Panc1 (cell line): ENCODE measurements at regions not wholly inside any gene's neighbourhood (a gene's known extent, or its start where the extent isn't known, plus 50 kb on each side); places are given as distances from the start of the nearest gene placed in this dataset.
A peak's percentile ranks its signal among the peaks of the same experiment; 100 is the strongest.
"Not testable (repeated sequence)": the region's sequence is repeated elsewhere in the genome, so short reads cannot be mapped to it uniquely, and the experiment has no call there.

Experiments used
- ATAC-seq: fragments of 200-7000 bp; cut with Tn5 transposase; 2 replicates; pipeline ENCODE4 v1.9.1; 2020; ENCODE audit warnings: mild to moderate bottlenecking, moderate library complexity
- BruUV-seq: library from RNA; stranded (reverse); fragments of 400-500 nt; replicated peaks from 2 replicates; lab custom pipeline; 2021; lab: Mats Ljungman, UMichigan
- CTCF ChIA-PET: fragments of 300-600 bp; sonication (Branson Sonifier 250); formaldehyde crosslinking; loops from one replicate; lab custom pipeline; 2022; ENCODE audit warnings: antibody characterized with exemption; lab: Charles Lee
- POLR2A ChIA-PET: fragments of 300-600 bp; sonication (Branson Sonifier 250); formaldehyde crosslinking; loops from one replicate; lab custom pipeline; 2022; ENCODE audit warnings: antibody characterized with exemption; lab: Charles Lee
- DNase-seq: peaks from one replicate; pipeline ENCODE4 v3.0.0-alpha.2; 2010; ENCODE audit warnings: low read depth, low spot score
- H3K27ac ChIP-seq: 2 replicates; pipeline ENCODE4 v1.5.1; 2011; ENCODE audit warnings: mild to moderate bottlenecking, low read length, inconsistent platforms
- H3K27me3 ChIP-seq: fragments of 200-500 bp; sonication (Bioruptor generic); 2 replicates; pipeline ENCODE4 v1.6.0; 2014; ENCODE audit warnings: low read length, inconsistent platforms; ENCODE audit not compliant: control insufficient read depth, insufficient read depth
- H3K36me3 ChIP-seq: fragments of 200-500 bp; sonication (Bioruptor generic); 2 replicates; pipeline ENCODE4 v1.5.1; 2014; ENCODE audit warnings: inconsistent platforms, mild to moderate bottlenecking, low read length, moderate library complexity; ENCODE audit not compliant: control insufficient read depth, insufficient read depth
- H3K4me1 ChIP-seq: 2 replicates; pipeline ENCODE4 v1.5.1; 2011; ENCODE audit warnings: inconsistent platforms, mild to moderate bottlenecking, low read length, moderate library complexity; ENCODE audit not compliant: control insufficient read depth, insufficient read depth
- H3K4me3 ChIP-seq, 2 experiments: 2 replicates each; pipeline ENCODE4 v1.5.1; 2011 to 2012; ENCODE audit warnings: low read depth in 2 of 2, low read length in 2 of 2, mild to moderate bottlenecking in 2 of 2, inconsistent platforms in 1 of 2, moderate library complexity in 1 of 2
- H3K9me3 ChIP-seq: fragments of 200-500 bp; sonication (Bioruptor generic); 2 replicates; pipeline ENCODE4 v1.5.1; 2014; ENCODE audit warnings: low read depth, mild to moderate bottlenecking, inconsistent platforms, low read length, moderate library complexity; ENCODE audit not compliant: control insufficient read depth, insufficient read depth
- in situ Hi-C: cut with HindIII; loops from 2 replicates; pipeline ENCODE4 v1.10.0; 2016; ENCODE audit warnings: low sequenced_read_pairs, low pct_unique_long_range_greater_than_20kb
- intact Hi-C: fragments of 100-400 bp; cut with micrococcal nuclease; formaldehyde crosslinking; loops from one replicate; pipeline ENCODE4 v1.10.0; 2022; ENCODE audit not compliant: unreplicated experiment

DNA sequence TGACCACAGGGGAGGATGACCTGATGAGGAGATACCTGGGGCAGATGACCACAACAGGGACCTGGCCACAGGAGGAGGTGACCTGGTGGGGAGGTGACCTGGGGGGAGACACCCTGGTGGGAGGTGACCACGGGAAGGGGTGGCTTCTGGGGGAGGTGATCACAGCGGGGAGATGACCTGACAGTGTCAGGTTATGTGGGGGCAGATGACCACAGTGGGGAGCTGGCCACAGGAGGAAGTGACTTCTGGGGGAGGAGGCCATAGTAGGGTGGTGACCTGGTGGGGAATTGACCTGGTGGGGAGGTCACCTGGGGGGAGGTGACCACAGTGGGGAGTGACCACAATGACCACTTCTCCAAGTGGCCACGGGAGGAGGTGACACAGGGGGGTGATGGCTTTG lies 4381.5 kb upstream of the TPTE start:
- ATAC-seq, POLR2A ChIA-PET, H3K36me3 ChIP-seq, BruUV-seq, H3K4me3 ChIP-seq, in situ Hi-C loops, H3K4me1 ChIP-seq, DNase-seq, H3K27me3 ChIP-seq, H3K9me3 ChIP-seq, H3K27ac ChIP-seq, CTCF ChIA-PET, intact Hi-C loops: not testable (repeated sequence)

DNA sequence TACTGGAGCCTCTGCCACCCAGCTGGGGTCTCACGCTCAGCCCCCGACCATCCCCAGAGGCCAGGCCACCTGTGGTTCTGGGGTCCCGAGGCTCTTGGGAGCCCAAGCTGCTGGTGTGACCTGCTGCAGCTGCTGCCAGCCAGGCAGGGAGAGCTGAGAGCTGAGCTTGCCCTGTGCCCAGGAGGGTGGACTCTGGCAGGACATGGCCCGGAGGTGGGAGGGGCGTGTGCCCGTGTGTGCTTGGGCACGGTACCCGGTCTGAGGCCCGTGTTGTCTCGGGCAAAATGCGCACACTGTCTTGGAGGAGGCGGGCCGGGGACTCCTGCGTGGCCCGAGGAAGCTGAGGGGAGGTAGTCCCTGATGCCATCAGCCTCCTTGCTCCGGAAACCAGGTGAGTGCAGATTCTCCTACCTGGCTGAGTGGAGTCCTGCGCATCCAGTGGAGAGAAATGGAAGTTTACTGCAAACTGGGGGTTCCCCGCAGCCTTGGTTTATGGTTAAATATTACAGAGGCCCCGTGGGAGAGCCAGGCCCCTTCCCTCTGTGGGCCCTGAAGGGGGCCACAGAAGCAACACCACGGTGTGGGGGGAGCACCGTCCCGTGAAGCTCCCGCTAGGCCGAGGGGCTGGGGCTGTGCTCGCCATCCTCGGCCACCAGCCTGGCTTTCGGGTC lies 4380.8 kb upstream of the TPTE start:
- H3K36me3 ChIP-seq, DNase-seq, H3K27me3 ChIP-seq, BruUV-seq, CTCF ChIA-PET, H3K27ac ChIP-seq, POLR2A ChIA-PET, in situ Hi-C loops, intact Hi-C loops, H3K4me3 ChIP-seq, H3K9me3 ChIP-seq, H3K4me1 ChIP-seq: not testable (repeated sequence)
- 0 out of 2 replicates have a peak, but pooled peaks have one; percentile 42 for ATAC-seq

DNA sequence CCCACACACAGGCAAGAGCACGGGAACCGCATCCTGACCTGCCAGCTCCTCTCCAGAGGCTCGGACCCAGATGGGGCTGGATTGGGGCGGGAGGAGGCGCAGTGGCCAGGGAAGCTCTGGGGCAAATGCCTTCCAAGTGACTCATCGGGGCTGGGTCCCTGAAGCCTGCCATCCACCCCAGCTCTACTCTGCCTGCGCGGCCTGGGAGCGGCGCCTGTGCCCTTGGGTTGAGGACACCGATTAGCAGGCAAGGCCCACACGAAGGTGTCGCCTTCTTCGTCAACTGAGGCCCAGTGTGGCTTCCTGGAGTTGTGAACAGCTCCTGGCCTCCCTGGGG lies 4380.3 kb upstream of the TPTE start:
- DNase-seq, H3K36me3 ChIP-seq, in situ Hi-C loops, H3K4me1 ChIP-seq, BruUV-seq, CTCF ChIA-PET, POLR2A ChIA-PET, H3K9me3 ChIP-seq, H3K4me3 ChIP-seq, H3K27ac ChIP-seq, intact Hi-C loops, H3K27me3 ChIP-seq: not testable (repeated sequence)
- ATAC-seq = peak; percentile 80; the same call in 1 of the 2 replicates

DNA sequence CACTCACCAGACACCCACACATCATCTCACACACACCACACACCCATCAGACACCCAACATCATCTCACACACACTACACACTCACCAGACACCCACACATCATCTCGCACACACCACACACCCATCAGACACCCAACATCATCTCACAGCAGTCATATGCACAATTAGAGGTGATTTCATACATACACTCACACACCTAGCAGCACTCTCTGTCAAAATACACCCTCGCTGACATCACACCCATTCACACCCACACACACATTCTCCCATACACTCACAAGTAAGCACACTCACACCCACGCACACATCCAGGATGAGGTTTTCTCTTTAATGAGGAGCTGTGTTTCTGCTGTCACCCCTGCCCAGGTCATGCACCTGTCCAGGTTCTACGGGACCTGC lies 4368.2 kb upstream of the TPTE start:
- POLR2A ChIA-PET = not testable (repeated sequence)

DNA sequence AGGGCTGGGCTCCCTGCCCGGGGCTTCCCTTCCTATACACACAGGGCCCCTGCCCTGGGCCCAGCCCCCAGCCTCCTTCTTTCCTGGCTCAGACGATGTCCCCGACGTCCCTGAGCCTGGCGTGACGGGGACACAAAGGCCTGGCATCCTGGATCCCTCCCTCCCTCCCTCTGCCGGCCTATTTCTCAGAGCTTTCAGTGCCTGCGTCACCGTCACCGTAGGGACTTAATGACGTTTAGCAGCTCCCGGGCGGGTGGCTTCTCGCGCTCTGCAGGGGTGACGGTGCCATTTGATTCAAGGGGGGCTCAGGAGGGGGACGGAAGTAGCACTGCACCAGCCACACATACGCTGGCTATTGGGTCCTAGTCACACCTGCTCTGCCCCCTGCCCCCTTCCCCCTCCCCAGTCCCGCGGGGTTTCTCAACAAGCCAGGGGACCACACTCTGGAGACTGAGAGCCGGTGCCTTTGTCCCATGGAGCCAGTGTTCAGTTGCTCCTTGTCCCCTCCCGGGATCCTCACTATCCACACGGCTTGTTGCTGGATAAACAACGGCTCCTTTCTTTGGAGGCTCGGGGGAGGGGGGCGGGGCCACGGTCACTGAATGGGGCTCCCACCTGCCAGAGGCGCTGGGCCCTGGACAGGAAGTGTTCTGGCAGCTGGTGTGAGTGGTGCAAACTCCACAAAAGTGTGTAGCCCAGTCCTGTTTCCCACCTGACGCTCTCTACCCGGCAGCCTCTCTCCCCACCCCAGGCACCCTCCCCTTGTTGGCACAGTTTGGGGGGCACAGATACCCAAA lies 4366.7 kb upstream of the TPTE start:
- CTCF ChIA-PET, in situ Hi-C loops, H3K36me3 ChIP-seq, ATAC-seq, H3K4me1 ChIP-seq, BruUV-seq, intact Hi-C loops, DNase-seq, POLR2A ChIA-PET, H3K27me3 ChIP-seq, H3K4me3 ChIP-seq, H3K9me3 ChIP-seq, H3K27ac ChIP-seq: not testable (repeated sequence)

More for the DNA sequence above, 4368.2 kb upstream of the TPTE start:
- ATAC-seq, H3K4me1 ChIP-seq, in situ Hi-C loops, BruUV-seq, H3K9me3 ChIP-seq, CTCF ChIA-PET, H3K27me3 ChIP-seq, H3K36me3 ChIP-seq, H3K4me3 ChIP-seq, DNase-seq, intact Hi-C loops, H3K27ac ChIP-seq: not testable (repeated sequence)

DNA sequence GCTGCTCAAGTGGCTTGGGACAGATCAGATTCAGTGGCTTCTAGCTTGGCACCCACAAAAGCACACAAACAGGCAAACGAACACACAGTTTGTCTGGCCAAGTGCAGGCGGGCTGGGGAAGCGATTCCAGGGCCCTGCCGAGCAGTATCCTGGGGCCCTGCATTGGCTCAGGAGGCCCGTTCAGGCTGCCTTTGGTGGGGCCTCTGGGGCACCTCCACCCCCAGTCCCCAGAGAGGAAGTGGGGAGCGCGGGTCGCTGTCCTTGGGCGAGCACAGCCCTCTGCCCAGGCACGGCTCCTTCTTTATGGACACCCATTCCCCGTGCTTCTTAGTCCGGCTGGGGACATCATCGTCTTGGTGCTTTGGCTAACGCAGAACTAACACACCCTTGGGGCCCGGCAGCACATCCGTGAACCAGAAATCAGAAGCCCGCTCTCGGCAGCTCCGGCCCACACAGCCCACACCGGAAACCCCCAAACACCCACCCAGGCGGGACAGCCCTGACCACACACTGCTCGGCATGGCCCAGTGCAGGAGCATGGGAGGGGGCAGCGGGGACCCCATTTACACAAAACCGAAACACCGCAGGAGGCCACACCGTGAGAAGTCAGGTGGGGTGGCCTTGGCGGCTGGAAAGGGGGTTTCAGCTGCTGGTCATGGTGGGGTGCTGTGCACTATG lies 4364.5 kb upstream of the TPTE start:
- intact Hi-C loops, in situ Hi-C loops, H3K36me3 ChIP-seq, H3K4me1 ChIP-seq, POLR2A ChIA-PET, H3K9me3 ChIP-seq, DNase-seq, H3K4me3 ChIP-seq, ATAC-seq, CTCF ChIA-PET, H3K27me3 ChIP-seq, BruUV-seq, H3K27ac ChIP-seq: not testable (repeated sequence)

DNA sequence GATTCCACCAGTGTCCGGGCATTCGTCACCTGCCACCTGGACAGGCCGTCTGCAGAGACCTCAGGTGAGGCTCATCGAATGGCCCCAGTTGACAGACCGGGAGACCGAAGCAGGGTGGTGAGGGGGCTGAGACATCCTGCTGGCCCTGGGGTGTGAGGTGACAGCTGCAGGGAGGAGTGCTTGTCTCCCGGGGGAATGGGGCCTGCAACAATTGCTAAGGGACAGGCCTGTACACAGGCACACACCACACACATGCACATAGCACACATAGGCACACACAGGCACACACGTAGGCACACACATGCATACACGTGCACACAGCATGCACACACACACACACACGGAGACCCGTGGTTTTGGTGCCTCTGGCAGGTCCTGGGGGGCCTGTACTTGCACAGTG lies 4363.9 kb upstream of the TPTE start:
- POLR2A ChIA-PET, H3K36me3 ChIP-seq, BruUV-seq, H3K4me3 ChIP-seq, in situ Hi-C loops, intact Hi-C loops, H3K27me3 ChIP-seq, H3K4me1 ChIP-seq, H3K27ac ChIP-seq, DNase-seq, H3K9me3 ChIP-seq, CTCF ChIA-PET, ATAC-seq: not testable (repeated sequence)
